ENCODE measurements at regions not wholly inside any gene's neighbourhood (a gene's known extent, or its start where the extent isn't known, plus 50 kb on each side); places are given as distances from the start of the nearest gene placed in this dataset.
A peak's percentile ranks its signal among the peaks of the same experiment; 100 is the strongest.

DNA sequence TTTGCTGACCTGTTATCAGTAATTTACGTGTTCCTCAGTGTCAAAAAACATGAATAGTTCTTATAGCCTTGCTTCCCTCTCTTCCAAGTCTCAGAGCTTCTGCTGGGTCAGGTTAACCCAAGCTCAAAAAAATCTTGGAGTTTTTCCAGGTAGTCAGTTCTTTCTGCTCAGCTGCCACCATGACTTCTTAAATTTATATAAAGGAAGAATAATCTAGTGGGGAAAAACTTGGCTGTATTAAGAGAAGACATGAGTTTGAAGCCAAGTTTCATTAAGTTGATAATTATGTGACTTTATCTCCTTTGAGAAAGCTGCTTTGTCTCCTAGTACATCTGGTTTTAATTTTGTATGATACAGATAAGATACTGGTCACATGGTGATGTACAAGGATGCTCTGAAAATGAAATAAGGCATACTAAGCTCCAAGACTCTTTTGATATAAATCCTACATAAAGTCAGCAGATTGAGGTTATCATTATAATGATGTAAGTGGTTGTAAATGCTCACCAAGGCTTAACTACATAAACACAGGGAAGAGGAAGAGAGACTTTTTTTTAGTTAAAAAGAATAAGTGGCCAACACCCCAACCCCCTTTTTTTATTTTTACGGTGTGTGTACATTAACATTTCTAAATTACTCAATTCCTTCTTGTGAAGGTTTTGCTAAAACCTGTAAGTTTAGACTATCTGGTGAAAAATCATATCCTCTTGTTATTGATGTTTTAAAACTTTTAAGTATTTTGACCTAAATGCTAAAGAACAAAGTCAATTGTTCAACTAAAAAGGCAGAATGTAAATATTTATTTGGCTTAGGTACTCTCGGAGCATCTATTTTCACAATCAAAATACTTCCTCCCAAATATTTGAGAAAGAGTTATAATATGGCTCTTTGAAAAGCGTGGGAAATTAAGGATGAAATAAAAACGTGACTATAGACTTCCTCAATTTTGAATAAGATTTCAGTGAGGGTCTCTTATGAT, 84.1 kb upstream of the SLC38A2 start:
- H3K4me1 ChIP-seq (ENCODE audit: insufficient read depth) = peaks cover 5% of the 10 kb centered on the region
- WGBS = 35% methylated on average over 5 of the region's 5 CpGs
- DNase-seq (ENCODE audit: extremely low spot score) = peak; percentile 61
- no peaks in the 10 kb centered on the region for H3K36me3 ChIP-seq (ENCODE audit: insufficient read depth)
- H3K4me3 ChIP-seq (ENCODE audit: low read depth, low read length) = no peak overlapping the region
- peak overlapping the region; percentile 34 for H3K27ac ChIP-seq (ENCODE audit: low read depth)

DNA sequence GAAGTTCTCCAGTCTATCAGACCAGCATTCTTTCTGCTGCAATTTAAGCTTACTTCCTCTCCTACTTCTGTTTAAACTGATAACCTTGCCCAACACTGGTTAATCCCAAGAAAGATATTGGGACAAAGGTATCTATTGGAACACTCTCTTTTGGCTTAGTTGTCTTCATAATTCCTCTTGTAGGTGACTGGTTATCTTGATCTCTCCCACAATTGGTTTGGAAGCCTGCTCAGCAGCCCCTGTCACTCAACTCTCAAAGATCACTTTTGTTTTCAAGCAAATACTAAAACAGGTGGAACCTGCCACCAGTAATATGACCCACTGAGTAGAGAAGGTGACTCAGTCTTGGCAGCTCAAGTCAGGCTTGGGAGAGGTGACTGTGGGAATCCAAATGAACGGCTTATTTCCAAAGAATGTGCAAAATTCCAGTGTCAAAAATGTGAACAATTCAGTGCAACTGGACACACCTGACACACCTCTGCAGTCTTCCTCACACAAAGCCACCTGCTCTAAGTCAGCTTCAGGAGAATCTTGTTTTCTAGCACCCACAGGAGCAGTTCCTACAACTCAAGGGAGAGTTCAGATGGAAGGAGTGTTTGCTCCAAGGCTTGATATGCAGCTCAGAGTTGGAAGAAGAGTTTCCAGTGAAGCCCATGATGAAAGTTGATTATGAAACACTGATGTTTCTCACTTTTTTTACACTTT, 83.2 kb upstream of the SLC38A2 start:
- no peak overlapping the region for H3K27ac ChIP-seq (ENCODE audit: low read depth)
- no peak overlapping the region for H3K4me3 ChIP-seq (ENCODE audit: low read depth, low read length)
- H3K36me3 ChIP-seq (ENCODE audit: insufficient read depth) = no peaks in the 10 kb centered on the region
- peaks cover 5% of the 10 kb centered on the region for H3K4me1 ChIP-seq (ENCODE audit: insufficient read depth)
- no peak for DNase-seq (ENCODE audit: extremely low spot score)
- 69% methylated on average over 1 of the region's 1 CpG for WGBS

- H3K36me3 ChIP-seq (ENCODE audit: insufficient read depth) = no peaks in the 10 kb centered on the region
- peaks cover 3% of the 10 kb centered on the region for H3K4me1 ChIP-seq (ENCODE audit: insufficient read depth)
- no peak overlapping the region for H3K4me3 ChIP-seq (ENCODE audit: low read depth, low read length)
- no peak for DNase-seq (ENCODE audit: extremely low spot score)
- H3K27ac ChIP-seq (ENCODE audit: low read depth) = no peak overlapping the region
- WGBS = 90% methylated on average over 1 of the region's 1 CpG
Observed at GRCh38 chr12:46454981-46455380, 82.4 kb upstream of the SLC38A2 start.

GRCh38 chr12:46453428-46453827, 80.9 kb upstream of the SLC38A2 start:
- Histone ChIP-seq H3K27ac (ENCODE audit: low read depth) (no peak overlapping the region), H3K4me3 (ENCODE audit: low read depth, low read length) (no peak overlapping the region), H3K4me1 (ENCODE audit: insufficient read depth) (peaks cover 2% of the 10 kb centered on the region), H3K36me3 (ENCODE audit: insufficient read depth) (no peaks in the 10 kb centered on the region)
- WGBS = 92% methylated on average over 3 of the region's 3 CpGs
- DNase-seq (ENCODE audit: extremely low spot score) = no peak

- 84% methylated on average over 1 of the region's 1 CpG for WGBS
- no peaks in the 10 kb centered on the region for H3K4me1 ChIP-seq (ENCODE audit: insufficient read depth)
- H3K36me3 ChIP-seq (ENCODE audit: insufficient read depth) = no peaks in the 10 kb centered on the region
- no peak for DNase-seq (ENCODE audit: extremely low spot score)
- H3K27ac ChIP-seq (ENCODE audit: low read depth) = no peak overlapping the region
- H3K4me3 ChIP-seq (ENCODE audit: low read depth, low read length) = no peak overlapping the region
Observed at GRCh38 chr12:46452776-46453175, 80.2 kb upstream of the SLC38A2 start.

GRCh38 chr12:46452061-46452615, 79.6 kb upstream of the SLC38A2 start:
- WGBS = 55% methylated on average over 3 of the region's 3 CpGs
- Histone ChIP-seq H3K27ac (ENCODE audit: low read depth) (no peak overlapping the region), H3K4me3 (ENCODE audit: low read depth, low read length) (no peak overlapping the region), H3K4me1 (ENCODE audit: insufficient read depth) (no peaks in the 10 kb centered on the region), H3K36me3 (ENCODE audit: insufficient read depth) (no peaks in the 10 kb centered on the region)
- no peak for DNase-seq (ENCODE audit: extremely low spot score)

GRCh38 chr12:46451276-46452021, 78.9 kb upstream of the SLC38A2 start:
- H3K27ac ChIP-seq (ENCODE audit: low read depth) = no peak overlapping the region
- H3K4me3 ChIP-seq (ENCODE audit: low read depth, low read length) = no peak overlapping the region
- 60% methylated on average over 5 of the region's 5 CpGs for WGBS
- no peaks in the 10 kb centered on the region for H3K36me3 ChIP-seq (ENCODE audit: insufficient read depth)
- H3K4me1 ChIP-seq (ENCODE audit: insufficient read depth) = peaks cover 2% of the 10 kb centered on the region
- DNase-seq (ENCODE audit: extremely low spot score) = no peak

GRCh38 chr12:46450279-46450748, 77.7 kb upstream of the SLC38A2 start:
- WGBS = 55% methylated on average over 1 of the region's 1 CpG
- DNase-seq (ENCODE audit: extremely low spot score) = no peak
- H3K27ac ChIP-seq (ENCODE audit: low read depth) = no peak overlapping the region
- H3K4me1 ChIP-seq (ENCODE audit: insufficient read depth) = peaks cover 2% of the 10 kb centered on the region
- H3K36me3 ChIP-seq (ENCODE audit: insufficient read depth) = no peaks in the 10 kb centered on the region
- no peak overlapping the region for H3K4me3 ChIP-seq (ENCODE audit: low read depth, low read length)

DNA sequence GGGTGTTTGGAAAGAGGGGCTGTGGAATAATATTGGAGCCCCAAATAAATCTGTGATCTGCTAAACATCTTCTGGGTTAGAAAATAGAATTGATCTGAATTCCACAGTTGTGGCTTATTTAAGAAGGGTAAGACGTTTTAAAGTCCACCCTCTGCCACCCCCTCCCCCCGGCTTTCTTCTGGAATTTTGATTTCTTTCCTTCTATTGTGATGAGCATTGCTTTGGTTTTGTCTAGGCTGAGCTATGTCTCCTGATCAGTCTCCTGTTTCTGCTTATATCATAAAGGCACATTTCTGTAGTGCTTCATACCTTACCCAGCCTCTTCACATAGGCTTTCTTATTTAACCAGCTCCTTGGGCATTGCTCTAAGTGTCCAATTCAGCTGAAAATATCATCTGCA, 77.3 kb upstream of the SLC38A2 start:
- Histone ChIP-seq H3K4me1 (ENCODE audit: insufficient read depth) (peaks cover 2% of the 10 kb centered on the region), H3K4me3 (ENCODE audit: low read depth, low read length) (no peak overlapping the region), H3K27ac (ENCODE audit: low read depth) (no peak overlapping the region), H3K36me3 (ENCODE audit: insufficient read depth) (no peaks in the 10 kb centered on the region)
- 93% methylated on average over 2 of the region's 2 CpGs for WGBS
- DNase-seq (ENCODE audit: extremely low spot score) = no peak

- 95% methylated on average over 4 of the region's 4 CpGs for WGBS
Observed at GRCh38 chr12:46449316-46449715, 76.7 kb upstream of the SLC38A2 start.

DNA sequence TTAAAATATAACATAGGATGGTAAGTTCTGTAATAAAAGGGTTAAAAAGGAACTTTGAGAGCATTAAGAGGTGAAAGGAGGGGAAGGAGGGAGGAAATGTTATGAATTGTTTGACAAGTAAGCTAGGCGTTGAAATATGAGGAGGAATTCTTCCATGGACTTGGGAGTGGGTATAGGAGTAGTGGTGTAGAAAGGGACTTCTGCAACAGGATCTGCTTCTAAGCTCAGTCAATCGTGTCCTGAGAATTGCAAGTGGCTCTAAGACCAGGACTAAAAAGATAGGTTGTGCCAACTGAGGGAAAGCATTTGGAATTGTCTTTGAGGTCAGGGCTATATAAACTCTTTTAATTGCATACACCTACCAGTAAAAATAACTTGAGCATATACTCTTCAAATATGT, 74.1 kb upstream of the SLC38A2 start:
- Histone ChIP-seq H3K4me3 (ENCODE audit: low read depth, low read length) (no peak overlapping the region), H3K27ac (ENCODE audit: low read depth) (no peak overlapping the region), H3K4me1 (ENCODE audit: insufficient read depth) (peaks cover 2% of the 10 kb centered on the region), H3K36me3 (ENCODE audit: insufficient read depth) (no peaks in the 10 kb centered on the region)
- 56% methylated on average over 2 of the region's 2 CpGs for WGBS
- DNase-seq (ENCODE audit: extremely low spot score) = no peak

More at GRCh38 chr12:46449316-46449715, 76.7 kb upstream of the SLC38A2 start:
- Histone ChIP-seq H3K4me1 (ENCODE audit: insufficient read depth) (peaks cover 2% of the 10 kb centered on the region), H3K36me3 (ENCODE audit: insufficient read depth) (no peaks in the 10 kb centered on the region), H3K27ac (ENCODE audit: low read depth) (no peak overlapping the region), H3K4me3 (ENCODE audit: low read depth, low read length) (no peak overlapping the region)
- DNase-seq (ENCODE audit: extremely low spot score) = no peak

DNA sequence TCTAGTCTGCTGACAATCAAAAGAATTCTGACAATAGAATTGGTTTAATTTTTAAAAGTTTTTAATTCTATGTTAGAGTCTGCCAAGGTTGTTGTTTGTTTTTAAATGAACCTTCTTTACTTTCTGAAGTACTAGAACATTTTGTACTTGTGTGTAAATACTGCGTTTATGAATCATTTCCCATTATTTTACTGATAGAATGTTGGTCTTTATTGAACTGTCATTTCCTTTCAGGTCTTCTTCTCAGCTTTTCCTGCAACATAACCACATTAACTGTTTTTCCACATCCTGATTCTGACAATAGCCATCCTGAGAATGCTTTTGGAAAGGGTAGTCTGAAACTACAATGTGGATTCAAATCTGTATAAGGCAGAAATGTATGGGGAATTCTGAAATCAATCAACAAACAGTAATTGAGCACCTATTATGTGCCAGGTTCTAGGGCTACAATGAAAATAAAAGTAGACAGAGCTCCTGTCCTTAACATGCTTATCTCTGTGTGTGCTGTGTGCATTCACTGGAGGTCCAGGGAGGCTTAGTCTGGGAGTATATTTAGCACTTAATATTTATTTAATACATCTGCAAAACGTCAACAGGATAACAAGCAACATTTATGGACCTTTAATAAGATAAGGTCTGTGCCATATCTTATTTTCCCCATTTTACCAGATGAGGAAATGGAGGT, 73.1 kb upstream of the SLC38A2 start:
- no peaks in the 10 kb centered on the region for H3K36me3 ChIP-seq (ENCODE audit: insufficient read depth)
- H3K4me3 ChIP-seq (ENCODE audit: low read depth, low read length) = no peak overlapping the region
- WGBS = 27% methylated on average over 2 of the region's 2 CpGs
- peaks cover 2% of the 10 kb centered on the region for H3K4me1 ChIP-seq (ENCODE audit: insufficient read depth)
- H3K27ac ChIP-seq (ENCODE audit: low read depth) = no peak overlapping the region
- DNase-seq (ENCODE audit: extremely low spot score) = no peak

GRCh38 chr12:46445093-46445492, 72.5 kb upstream of the SLC38A2 start:
- DNase-seq (ENCODE audit: extremely low spot score) = no peak
- Histone ChIP-seq H3K27ac (ENCODE audit: low read depth) (no peak overlapping the region), H3K36me3 (ENCODE audit: insufficient read depth) (no peaks in the 10 kb centered on the region), H3K4me1 (ENCODE audit: insufficient read depth) (peaks cover 2% of the 10 kb centered on the region), H3K4me3 (ENCODE audit: low read depth, low read length) (no peak overlapping the region)
- 77% methylated on average over 4 of the region's 4 CpGs for WGBS
